ENCODE measurements at regions not wholly inside any gene's neighbourhood (a gene's known extent, or its start where the extent isn't known, plus 50 kb on each side); places are given as distances from the start of the nearest gene placed in this dataset.

- FAIRE-seq = no peak
- BruUV-seq (replicated peaks) = no TSS peak
- Histone ChIP-seq H3K36me3 (ENCODE audit: control insufficient read depth in 2 of 2, extremely low read depth in 1 of 2, insufficient read depth in 2 of 2, low read length in 2 of 2) (no peaks in the 10 kb centered on the region), H3K4me2 (ENCODE audit: insufficient read depth, low read length) (no peak overlapping the region), H3K27me3 (ENCODE audit: control insufficient read depth in 2 of 2, insufficient read depth in 2 of 2, low read length in 2 of 2) (no peaks in the 10 kb centered on the region), H3K9ac (replicated peaks; ENCODE audit: extremely low read depth, insufficient read depth, low read length) (no peak overlapping the region), H2AFZ (ENCODE audit: low read depth, low read length) (no peak overlapping the region), H3K4me3 (replicated peaks in 1 of 3; ENCODE audit: insufficient read depth in 1 of 3, low read depth in 1 of 3, low read length in 3 of 3) (no peak overlapping the region), H3K9me1 (replicated peaks; ENCODE audit: control insufficient read depth, extremely low read depth, insufficient read depth, low read length) (no peaks in the 10 kb centered on the region), H3K27ac (ENCODE audit: insufficient read depth, low read depth, low read length) (no peak overlapping the region), H3K9me3 (replicated peaks; ENCODE audit: control insufficient read depth, insufficient read depth, low read length) (no peaks in the 10 kb centered on the region), H4K20me1 (replicated peaks; ENCODE audit: control insufficient read depth, extremely low read depth, insufficient read depth, low read length) (no peaks in the 10 kb centered on the region), H3K79me2 (ENCODE audit: control insufficient read depth, insufficient read depth, low read length) (no peaks in the 10 kb centered on the region), H3K4me1 (ENCODE audit: control insufficient read depth, extremely low read depth, insufficient read depth, low read length) (peaks cover 23% of the 10 kb centered on the region)
- POLR2A ChIA-PET = no interaction called here
- CTCF ChIA-PET = no interaction called here
- intact Hi-C loops (cut with micrococcal nuclease) (no loop called here), dilution Hi-C loops (cut with MboI; ENCODE audit: extremely low pct_ligation_motif_present, low sequenced_read_pairs) (no loop called here)
- DNase-seq (ENCODE audit: low read depth, low spot score) = no peak
- TF ChIP-seq CTCF (IDR thresholded peaks at IDR 0.05; ENCODE audit: extremely low read depth in 1 of 2, insufficient read depth in 1 of 2, low read depth in 1 of 2, low read length in 2 of 2) (no peak), MYC (IDR thresholded peaks at IDR 0.05; ENCODE audit: low read depth, low read length) (no peak), FOS (IDR thresholded peaks at IDR 0.05; ENCODE audit: borderline replicate concordance, insufficient read depth, low read length) (no peak), MAX (IDR thresholded peaks at IDR 0.05; ENCODE audit: insufficient read depth, insufficient read length) (no peak), POLR2AphosphoS5 (IDR thresholded peaks at IDR 0.05; ENCODE audit: insufficient read depth, low read depth, low read length) (no peak), POLR2A (IDR thresholded peaks at IDR 0.05; ENCODE audit: low read depth, low read length) (no peak), EZH2 (IDR thresholded peaks at IDR 0.05; ENCODE audit: borderline replicate concordance, low read depth, low read length, severe bottlenecking) (no peak), GATA2 (IDR thresholded peaks at IDR 0.05; ENCODE audit: insufficient read depth, insufficient read length, low read depth, low read length) (no peak), JUN (IDR thresholded peaks at IDR 0.05; ENCODE audit: borderline replicate concordance, insufficient read depth, insufficient read length, low read depth) (no peak)
Observed at GRCh38 chr12:90295858-90296257, 587.2 kb upstream of the ATP2B1 start.
